Left ventricle myocardium inferior (tissue), 1 donor: ENCODE measurements at regions not wholly inside any gene's neighbourhood (a gene's known extent, or its start where the extent isn't known, plus 50 kb on each side); places are given as distances from the start of the nearest gene placed in this dataset.

Experiments
- DNase-seq: peaks from one replicate; pipeline ENCODE4 v3.0.0-alpha.2; 2020
- H3K27ac ChIP-seq: fragments of 200-600 bp; replicated peaks from 2 replicates; pipeline ENCODE4 v1.8.0; 2021
- H3K27me3 ChIP-seq: fragments of 200-600 bp; 2 replicates; pipeline ENCODE4 v1.8.0; 2021; ENCODE audit warnings: low read depth
- H3K36me3 ChIP-seq: fragments of 200-600 bp; 2 replicates; pipeline ENCODE4 v1.8.0; 2021
- H3K4me1 ChIP-seq: fragments of 200-600 bp; 2 replicates; pipeline ENCODE4 v1.8.0; 2021
- H3K4me3 ChIP-seq: fragments of 200-600 bp; 2 replicates; pipeline ENCODE4 v1.8.0; 2021; ENCODE audit warnings: mild to moderate bottlenecking, moderate library complexity
- H3K9me3 ChIP-seq: fragments of 200-600 bp; replicated peaks from 2 replicates; pipeline ENCODE4 v1.8.0; 2021
- CTCF ChIP-seq: fragments of 200-600 bp; IDR thresholded peaks from 2 replicates; pipeline ENCODE4 v1.8.0; 2021; ENCODE audit warnings: antibody characterized with exemption, mild to moderate bottlenecking, borderline replicate concordance
- intact Hi-C: fragments of 100-400 bp; cut with micrococcal nuclease; formaldehyde crosslinking; loops from one replicate; pipeline ENCODE4 v1.11.0; 2022
- donor health status: DM: no; HTN: yes; CAD: no; lungs with severe emphysema.

- Histone ChIP-seq H3K4me1 (no peaks in the 10 kb centered on the region), H3K4me3 (no peak overlapping the region), H3K27me3 (no peaks in the 10 kb centered on the region), H3K9me3 (no peaks in the 10 kb centered on the region), H3K27ac (no peak overlapping the region), H3K36me3 (no peaks in the 10 kb centered on the region)
- TF ChIP-seq CTCF = no peak
- intact Hi-C loops = no loop called here
- DNase-seq = no peak
These were observed 183.8 kb upstream of the KCNK2 start for GRCh38 chr1:214898718-214899117.

- Histone ChIP-seq H3K36me3 (no peaks in the 10 kb centered on the region), H3K27ac (no peak overlapping the region), H3K27me3 (no peaks in the 10 kb centered on the region), H3K4me1 (no peaks in the 10 kb centered on the region), H3K4me3 (no peak overlapping the region), H3K9me3 (no peaks in the 10 kb centered on the region)
- no peak for TF ChIP-seq CTCF
- intact Hi-C loops = no loop called here
- no peak for DNase-seq
These were observed 182.6 kb upstream of the KCNK2 start for GRCh38 chr1:214899908-214900460.

- no peaks in the 10 kb centered on the region for H3K27me3 ChIP-seq
- TF ChIP-seq CTCF = no peak
- no peaks in the 10 kb centered on the region for H3K36me3 ChIP-seq
- no peaks in the 10 kb centered on the region for H3K4me1 ChIP-seq
- H3K4me3 ChIP-seq = no peak overlapping the region
- DNase-seq = no peak
- no peak overlapping the region for H3K27ac ChIP-seq
- intact Hi-C loops = no loop called here
- no peaks in the 10 kb centered on the region for H3K9me3 ChIP-seq
These were observed 181.9 kb upstream of the KCNK2 start for GRCh38 chr1:214900590-214900989.

- no peak for DNase-seq
- H3K27me3 ChIP-seq = no peaks in the 10 kb centered on the region
- no peaks in the 10 kb centered on the region for H3K36me3 ChIP-seq
- H3K27ac ChIP-seq = no peak overlapping the region
- intact Hi-C loops = no loop called here
- no peaks in the 10 kb centered on the region for H3K9me3 ChIP-seq
- no peaks in the 10 kb centered on the region for H3K4me1 ChIP-seq
- TF ChIP-seq CTCF = no peak
- H3K4me3 ChIP-seq = no peak overlapping the region
These were observed 180.8 kb upstream of the KCNK2 start for GRCh38 chr1:214901718-214902117.

- Histone ChIP-seq H3K27ac (no peak overlapping the region), H3K27me3 (no peaks in the 10 kb centered on the region), H3K4me1 (no peaks in the 10 kb centered on the region), H3K4me3 (no peak overlapping the region), H3K36me3 (no peaks in the 10 kb centered on the region), H3K9me3 (no peaks in the 10 kb centered on the region)
- no peak for TF ChIP-seq CTCF
- intact Hi-C loops = no loop called here
- no peak for DNase-seq
These were observed 179.8 kb upstream of the KCNK2 start for GRCh38 chr1:214902636-214903320.
